T-helper 2 cell (primary cell): ENCODE measurements at regions not wholly inside any gene's neighbourhood (a gene's known extent, or its start where the extent isn't known, plus 50 kb on each side); places are given as distances from the start of the nearest gene placed in this dataset.
"Not testable (repeated sequence)": the region's sequence is repeated elsewhere in the genome, so short reads cannot be mapped to it uniquely, and the experiment has no call there.

Source experiments
- DNase-seq, 5 experiments: peaks; one replicate each; pipeline versions ENCODE4 v3.0.0 to v3.0.0-alpha.2; 2012 to 2022

DNA sequence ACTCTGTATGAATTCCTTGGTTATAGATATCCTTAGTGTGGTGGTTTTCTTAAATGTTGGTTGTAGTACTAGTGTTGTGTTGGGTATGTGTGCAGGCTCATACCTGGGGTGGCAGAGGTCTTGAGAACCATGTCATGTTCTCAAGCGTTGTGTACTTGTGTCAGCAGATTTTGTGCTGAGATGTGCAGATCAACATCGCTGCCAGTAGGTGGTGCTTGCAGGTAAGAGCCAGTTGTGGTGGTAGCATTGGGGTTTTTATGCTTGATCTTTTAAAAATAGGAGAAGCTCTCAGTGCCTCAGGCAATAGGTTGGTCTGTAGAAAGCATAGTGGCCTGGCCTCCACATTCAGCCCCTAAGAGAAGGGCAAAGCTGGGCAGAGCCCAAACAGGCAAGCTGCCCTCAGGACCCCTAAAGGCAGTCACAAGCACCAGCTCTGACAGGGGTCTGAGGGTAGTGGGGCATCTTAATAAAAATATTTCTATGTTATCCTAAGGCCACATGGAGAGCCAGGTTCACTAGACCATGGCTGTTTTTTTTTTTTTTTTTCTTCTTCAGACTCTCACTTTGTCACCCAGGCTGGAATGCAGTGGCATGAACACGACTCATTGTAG lies 164.0 kb downstream of the IL20RB start:
- DNase-seq, result peak in 1 of 5 experiments; percentile 49

DNA sequence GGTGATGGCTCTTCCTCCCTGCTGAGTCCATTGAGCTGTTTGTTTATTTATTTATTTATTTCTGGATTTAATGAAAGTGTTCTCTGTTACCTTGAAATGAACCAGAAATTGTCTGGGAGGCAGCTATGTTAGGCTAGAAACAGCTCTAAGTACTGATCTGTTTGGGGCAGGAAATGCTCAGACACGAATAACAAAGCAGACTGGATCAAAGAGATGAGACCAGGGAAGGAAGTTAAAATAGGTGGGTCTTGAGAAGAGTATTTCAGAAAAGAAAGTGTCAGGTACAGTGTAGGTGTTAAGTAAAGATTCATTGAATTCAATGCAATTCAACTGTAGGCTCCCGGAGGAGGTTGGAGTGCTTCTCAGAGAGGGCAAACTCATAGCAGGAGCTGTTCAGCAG lies 173.3 kb downstream of the IL20RB start:
- DNase-seq, result no peak

DNA sequence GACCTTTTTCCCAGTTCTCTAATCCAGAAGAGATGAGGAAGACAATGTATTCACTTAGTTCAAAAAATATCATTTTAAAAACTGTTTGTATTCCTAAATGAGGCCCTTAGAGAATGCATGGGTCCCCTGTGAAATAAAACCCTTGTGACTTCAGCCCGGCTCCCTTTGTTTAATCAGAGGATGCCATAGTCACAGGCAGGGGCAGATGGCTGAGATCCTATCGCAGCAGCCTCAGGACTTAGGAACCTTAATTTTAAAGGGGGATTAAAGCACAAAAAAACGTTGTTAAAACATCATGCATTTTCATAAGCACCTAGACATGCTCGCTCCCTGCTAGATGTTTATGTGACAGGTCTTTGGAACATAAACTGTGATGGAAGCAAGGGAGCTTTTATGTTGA lies 176.6 kb downstream of the IL20RB start:
- DNase-seq, result no peak

DNA sequence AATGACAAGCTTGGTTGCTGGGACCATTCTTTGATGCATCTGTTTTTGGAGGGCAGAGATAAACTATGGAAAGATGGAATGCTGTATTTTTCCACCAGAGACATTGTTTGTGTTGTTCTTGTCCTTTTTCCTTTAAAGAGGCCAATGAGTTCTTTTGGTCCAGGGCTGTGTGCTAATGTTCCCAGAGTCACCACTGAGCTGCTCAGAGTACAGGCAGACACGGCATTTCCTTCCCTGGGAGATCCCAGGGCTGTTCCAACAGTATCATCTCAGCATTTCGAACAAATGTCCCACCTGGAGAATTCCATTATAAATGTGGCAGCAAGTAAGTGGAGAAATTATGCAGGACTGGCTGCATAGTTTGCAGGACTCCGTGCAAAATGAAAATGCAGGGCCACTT lies 190.6 kb downstream of the IL20RB start:
- DNase-seq, result no peak

DNA sequence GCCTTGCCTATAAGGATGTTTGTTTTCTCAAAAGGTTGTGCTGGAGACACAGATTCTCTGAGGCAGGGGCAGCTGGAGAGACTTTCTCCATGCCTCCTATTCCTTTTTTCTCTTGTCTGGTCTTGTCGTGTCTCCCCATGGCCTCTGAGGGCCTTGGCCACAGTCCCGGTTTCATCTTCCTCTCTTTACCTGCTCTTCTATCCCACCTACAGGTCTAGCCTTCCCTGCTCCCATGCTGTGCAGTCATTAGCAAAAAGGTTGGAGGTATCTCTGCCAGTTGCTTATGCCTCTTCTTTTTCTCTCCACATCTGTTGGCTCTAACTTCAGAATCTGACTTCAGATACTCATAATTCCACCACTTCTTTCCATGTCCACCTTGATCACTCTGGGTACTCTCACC lies 191.1 kb downstream of the IL20RB start:
- DNase-seq, result no peak

DNA sequence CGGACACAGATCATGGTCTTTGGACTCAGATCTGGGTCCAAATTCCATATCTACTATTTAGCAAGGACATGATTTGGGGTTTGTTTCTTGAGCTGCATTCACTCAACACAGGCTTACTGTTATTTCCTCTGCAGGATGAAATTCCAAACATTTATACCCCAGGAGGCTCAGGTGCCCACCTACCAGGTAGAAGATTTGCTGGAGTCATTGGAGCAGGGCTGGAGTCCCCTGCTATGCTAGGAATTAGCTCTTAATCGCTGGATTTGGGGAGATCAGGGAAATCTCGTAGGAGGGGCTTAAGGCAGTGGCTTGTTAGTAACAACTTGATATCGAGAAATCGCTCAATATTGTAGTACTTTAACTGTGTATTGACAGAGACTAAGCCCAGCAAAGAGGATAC lies 193.0 kb downstream of the IL20RB start:
- no peak for DNase-seq

DNA sequence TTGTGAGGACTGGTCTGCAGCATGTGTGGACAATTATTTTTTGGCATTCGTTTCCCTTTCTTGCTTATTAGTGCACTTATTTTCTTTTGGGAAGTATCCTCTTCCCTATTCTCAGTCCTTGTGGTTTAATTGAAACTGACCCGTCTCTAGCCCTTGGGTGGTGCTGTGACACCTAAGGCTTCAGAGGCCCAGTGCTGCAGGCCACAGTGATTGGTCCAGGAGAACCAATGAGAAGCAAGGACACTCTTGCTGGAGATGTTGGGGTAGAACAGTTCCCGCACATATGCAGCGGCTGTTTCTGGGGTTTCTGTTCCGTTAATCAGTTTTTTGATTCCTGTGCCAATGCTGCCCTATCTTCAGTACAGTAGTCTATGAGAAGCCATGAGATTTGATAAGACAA lies 195.3 kb downstream of the IL20RB start:
- DNase-seq, result not testable (repeated sequence)

DNA sequence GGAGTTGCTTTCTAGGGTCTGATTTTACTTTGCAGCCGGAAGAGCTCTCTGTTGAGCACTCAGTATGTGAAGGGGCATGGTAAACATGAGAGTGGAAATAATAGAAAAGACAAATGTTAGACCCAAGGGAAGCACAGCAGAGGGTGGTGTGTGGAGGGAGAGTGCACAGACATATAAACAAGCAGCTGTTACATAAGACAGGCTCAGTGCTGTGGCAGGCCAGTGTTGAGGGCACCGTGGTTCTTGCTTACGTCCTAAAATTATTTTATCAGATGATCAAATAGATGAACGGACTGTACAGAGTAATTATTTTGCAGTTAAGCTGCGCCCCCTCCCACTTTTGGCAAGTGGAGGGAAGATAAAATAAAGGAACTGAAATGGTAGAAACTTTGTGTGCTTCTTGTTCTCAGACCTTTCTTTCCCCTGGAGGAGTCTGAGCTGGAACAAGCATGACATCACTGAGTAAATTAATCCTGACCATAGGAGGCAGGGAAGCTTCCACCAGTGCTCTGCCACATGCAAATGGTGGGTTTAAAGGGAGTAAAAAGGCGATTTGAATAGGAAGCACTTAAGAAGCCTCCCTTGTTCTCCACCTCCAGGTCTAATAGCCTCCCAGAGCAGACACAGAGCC lies 205.6 kb downstream of the IL20RB start:
- no peak for DNase-seq

DNA sequence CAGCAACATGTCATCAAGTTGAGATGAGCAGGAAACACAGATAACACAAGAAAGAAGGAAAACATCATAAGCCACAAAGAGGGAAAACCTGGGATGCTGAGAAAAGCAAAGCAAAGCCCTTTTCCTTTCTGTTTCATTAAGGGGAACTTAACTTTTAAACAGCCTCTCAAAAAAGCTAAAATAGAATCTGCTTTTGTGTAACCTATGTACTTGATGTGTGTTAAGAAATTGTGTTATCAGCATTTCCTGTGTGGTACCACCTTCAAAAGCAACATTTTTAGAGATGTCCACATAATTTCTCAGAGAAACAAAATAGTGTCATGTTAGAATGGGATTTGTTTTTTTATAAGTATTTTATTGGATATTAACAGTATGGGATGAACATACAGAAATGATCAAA lies 206.2 kb downstream of the IL20RB start:
- no peak for DNase-seq

DNA sequence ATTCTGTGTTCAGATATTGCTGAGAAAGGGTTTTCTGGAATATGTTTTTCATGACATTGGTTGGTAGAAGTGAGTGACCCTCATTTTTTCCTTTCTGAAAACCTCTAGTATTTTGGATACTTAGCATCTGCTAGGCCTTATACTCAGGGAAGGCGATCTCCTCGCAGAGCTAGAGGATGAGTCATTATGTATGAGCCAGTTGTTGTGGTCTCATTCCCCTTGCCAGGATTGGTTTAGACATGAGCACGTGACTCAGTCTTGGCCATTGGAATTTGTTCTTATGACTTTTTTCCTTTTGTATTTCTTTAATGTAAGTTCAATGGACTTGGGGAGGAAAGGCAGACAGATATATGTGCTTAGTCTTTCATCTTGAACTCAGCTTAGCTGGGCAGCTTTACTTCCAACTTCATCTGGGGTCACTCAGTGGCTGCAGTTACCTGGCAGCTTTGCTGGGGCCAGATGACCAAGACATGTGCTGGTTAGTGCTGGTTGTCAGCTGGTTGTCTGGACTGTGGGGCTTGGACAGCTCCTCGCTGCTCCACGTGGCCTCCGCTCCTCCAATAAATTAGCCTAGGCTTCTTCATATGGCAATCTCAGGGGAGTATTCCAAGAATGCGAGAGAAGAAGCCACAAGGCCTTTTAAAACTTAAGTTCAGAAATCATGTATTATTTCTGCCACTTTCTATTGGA lies 207.5 kb downstream of the IL20RB start:
- DNase-seq, result no peak

DNA sequence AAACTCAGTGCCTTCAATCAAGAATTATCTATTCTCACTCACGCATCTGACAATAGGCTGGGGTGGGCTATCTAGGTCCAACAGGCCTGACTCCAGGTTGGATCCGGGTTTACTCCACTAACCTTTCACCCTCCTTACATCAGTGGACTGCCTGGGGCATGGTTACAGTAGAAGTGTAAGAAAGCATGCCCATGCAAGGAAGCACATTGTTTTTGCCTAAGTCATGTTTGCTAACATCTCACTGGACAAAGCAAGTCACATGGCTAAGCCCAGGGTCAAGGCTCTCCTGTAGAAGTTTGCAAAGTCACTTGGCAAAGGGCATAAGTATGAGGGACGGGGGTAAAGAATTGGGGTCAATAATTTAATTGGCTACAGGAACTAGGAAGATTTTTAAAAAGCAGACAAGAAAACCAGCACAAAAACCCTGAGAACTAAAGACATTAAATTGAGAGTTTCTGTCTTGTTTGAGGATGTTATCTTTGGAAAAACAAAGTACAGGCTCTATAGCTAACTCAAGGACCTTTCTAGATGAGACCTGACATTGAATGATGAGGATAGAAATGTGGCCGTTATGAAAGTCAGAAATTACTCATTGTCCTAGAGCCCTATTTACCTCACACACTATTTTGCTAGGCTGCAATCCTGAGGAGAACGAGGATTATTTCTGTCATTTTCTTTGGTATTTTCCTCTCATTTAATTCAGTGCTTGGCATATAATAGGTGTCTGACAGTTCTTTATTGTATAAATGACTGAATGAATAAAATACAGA lies 214.2 kb downstream of the IL20RB start:
- DNase-seq, result no peak

DNA sequence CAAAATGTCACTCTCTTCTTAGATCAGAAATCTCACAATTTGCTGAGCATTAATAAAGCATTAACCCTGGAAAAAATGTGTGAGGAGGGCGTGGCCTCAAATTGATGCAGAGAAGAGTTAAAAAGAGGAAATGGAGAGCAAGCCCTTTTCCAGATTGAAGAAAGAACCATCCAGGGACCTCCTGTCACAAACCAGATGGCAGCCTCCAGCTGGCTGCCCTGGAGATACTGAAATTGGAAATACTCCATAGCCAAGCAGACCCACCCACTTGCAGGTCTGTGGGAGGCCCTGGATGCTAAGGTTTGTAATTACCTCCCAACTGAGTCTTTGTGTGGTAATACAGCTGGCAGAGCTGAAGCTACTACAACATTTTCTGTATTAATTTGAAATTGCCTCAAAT lies 214.9 kb downstream of the IL20RB start:
- DNase-seq, result no peak

DNA sequence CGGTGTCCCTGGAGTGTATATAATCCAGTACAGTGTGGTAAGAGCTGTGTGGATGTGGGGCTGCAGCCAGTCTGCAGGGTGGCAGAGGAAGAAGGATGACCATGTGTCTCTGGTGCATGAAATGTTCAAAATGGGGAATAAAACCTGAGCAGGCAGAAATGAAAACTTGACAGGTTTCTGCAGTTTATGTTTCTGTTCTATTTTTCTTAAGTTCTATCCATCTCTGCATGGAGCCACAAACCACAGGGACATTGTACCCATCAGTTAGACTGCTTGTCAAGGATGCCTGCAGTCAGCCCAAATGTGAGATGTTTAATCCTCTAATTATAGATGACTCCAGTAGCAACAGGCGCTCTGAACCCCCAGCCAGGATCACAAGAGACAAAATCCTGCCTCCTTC lies 216.7 kb downstream of the IL20RB start:
- DNase-seq, result no peak

DNA sequence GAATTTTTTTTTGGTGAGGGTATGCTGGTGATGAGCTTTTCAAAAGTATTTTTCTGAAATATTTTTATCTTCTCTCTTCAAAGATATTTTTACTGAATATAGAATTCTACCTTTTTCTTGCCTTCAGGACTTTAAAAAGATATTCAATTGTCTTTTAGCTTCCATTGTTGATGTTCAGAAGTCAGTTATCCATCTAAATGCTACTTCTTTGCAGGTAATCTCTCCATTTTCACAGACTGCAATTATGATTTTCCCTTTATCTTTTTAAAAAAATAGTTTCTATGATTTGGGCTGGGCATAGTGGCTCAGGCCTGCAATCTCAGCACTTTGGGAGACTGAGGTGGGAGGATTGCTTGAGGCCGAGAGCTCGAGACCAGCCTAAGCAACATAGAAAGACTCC lies 222.4 kb downstream of the IL20RB start:
- DNase-seq, result no peak

DNA sequence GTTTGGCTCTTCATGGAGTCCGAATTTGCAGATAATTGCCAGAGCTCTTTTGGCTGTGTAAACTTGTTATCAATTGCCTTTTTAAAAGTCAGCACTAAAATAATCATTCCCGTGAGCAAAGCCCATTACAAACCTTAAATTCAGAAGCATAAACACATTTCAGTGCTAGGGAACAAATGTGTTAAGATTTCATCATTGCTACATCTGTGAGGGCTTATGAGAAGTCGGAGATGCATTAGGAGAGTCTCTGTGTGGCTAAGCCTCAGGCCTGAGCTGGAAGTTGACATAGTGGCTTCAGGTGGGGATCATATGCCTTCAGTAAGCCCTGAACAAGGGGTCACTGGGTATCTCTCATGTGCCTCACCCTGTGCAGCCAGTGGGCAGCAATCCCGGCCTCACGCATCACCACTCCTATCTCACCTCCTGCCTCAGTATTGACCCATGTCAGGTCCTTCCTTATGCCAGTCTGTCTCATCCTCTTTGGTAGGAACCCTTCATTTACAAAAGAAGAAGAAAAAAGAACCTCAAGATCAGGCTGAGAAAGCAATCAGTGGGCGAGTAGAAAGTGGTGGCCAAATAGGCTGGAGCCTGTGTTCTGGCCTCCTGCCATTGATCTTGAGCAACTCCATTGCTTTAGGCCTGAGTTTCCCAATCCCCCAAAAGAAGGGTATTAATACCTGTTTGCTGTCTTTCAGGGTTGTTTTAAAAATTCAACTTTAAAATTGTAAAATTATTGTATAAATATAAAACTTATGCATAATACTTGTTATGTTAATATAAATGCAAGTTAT lies 233.5 kb downstream of the IL20RB start:
- no peak for DNase-seq

DNA sequence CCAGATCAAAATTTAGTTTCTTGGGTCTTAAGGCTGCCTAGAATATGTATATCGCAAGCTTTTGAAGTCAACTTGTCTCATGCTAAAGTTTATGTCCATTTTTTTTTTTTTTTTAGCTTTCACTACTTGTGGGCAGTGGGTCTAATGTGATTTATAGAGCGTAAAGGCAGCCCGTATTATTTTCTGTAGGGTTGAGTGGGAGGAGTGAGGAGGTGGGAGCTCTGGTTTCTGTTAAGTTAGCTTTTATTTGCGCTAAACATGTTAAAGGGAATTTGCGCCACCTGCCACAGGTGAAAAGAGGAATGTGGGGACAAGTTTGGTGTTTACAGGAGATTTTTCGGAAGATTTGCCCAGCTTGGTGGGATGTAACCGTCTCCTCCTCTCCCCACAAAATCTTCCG lies 234.2 kb downstream of the IL20RB start:
- DNase-seq, result no peak

DNA sequence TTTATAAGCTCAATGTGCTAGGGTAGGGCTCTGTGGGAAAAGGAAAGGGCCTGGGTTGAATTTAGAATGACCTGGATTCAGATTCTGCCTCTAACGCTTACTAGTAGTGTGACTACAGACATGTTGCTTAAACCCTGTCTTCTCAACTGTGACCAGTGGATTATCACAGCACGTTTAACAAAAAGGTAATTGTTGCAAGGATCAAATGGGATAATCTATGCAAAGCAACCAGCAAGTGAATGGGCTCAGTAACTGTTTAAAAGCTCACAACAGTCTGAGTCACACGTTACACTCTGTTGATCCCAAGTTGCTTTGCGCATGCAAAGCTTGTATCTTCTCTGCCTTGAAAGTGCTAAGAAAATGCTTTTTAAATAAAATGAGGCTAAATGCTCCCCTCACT lies 236.5 kb downstream of the IL20RB start:
- no peak for DNase-seq

DNA sequence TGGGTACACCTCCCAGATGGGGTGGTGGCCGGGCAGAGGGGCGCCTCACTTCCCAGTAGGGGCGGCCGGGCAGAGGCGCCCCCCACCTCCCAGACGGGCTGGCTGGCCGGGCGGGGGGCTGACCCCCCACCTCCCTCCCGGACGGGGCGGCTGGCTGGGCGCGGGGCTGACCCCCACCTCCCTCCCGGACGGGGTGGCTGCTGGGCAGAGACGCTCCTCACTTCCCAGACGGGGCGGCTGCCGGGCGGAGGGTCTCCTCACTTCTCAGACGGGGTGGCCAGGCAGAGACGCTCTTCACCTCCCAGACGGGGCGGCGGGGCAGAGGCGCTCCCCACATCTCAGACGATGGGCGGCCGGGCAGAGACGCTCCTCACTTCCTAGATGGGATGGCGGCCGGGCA lies 240.6 kb downstream of the IL20RB start:
- not testable (repeated sequence) for DNase-seq

DNA sequence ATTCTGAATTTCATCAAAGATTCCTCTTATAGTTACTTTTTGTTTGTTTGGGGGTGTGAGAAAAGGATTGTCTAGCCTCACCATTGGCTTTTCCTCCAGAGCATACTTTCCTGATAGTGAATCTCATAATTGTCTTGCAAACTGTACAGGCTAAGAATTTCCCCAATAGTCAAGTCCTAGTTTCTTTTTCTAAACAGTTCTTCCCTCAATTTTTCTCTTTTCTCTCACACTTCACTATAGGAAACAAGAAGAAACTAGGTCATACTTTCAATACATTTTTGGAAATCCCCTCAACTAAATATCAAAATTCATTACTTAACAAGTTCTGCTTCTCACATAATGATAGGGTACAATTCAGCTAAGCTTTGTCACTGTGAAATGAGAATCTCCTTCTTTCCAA lies 241.9 kb downstream of the IL20RB start:
- DNase-seq, result no peak

DNA sequence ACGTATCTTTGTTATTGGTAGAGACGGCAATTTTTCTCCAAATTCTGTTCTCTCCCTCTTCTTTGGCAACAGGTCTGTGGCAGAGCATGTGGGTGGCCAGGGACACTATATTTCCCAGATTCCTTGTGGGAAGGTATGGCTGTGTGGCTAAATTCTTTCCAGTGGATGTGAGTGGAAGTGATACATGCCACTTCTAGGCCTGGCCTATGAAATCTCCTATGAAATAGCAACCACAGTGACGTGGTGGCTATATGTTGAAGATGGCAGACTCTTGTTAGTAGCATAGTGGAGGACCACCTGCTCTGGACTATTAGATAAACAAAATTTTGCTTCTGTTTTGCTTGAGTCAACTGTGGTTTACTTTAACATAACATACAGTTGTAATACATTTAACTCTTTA lies 243.3 kb downstream of the IL20RB start:
- no peak for DNase-seq

DNA sequence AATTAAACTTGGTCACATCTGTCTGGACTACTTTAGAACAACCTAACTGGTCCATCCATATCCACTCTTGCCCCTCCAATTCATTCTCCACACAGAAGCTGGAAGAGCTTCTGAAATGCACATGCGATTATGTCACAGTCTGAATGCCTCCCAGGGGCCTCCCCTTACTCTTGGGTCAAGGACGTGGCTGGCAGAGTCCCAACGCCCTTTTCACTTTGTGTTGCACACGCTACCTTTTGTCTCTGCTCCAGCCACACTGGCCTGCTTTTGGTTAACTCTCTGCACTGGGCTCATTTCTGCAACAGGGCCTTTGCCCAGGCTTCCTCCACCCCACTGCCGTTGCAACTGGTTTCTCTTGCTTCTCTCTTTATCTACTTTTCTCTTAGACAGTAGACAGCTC lies 245.2 kb downstream of the IL20RB start:
- no peak for DNase-seq

DNA sequence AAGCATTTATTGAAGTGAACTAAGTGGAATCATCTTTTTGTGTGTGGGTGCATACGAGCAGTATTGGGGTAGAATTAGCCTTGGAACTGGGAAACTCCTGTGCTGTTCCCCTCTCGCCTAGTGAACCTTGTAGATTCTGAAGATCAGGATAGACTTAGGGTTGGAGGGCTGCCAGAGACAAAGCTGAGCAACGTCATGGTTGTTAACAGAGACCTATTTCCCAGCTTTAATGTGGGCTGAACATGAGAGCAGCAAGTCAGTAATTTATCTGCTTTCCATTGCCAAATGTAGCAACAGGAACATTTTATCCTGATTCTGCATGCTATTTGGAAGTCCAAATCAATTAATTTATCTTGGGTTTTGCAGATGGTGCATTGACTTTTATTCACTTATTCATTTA lies 246.6 kb downstream of the IL20RB start:
- no peak for DNase-seq
